ENCODE measurements at regions not wholly inside any gene's neighbourhood (a gene's known extent, or its start where the extent isn't known, plus 50 kb on each side); places are given as distances from the start of the nearest gene placed in this dataset.
"Not testable (repeated sequence)": the region's sequence is repeated elsewhere in the genome, so short reads cannot be mapped to it uniquely, and the experiment has no call there.

- no peaks in the 10 kb centered on the region for H3K27me3 ChIP-seq (ENCODE audit: control insufficient read depth in 2 of 2, insufficient read depth in 2 of 2, low read length in 2 of 2)
- no peak overlapping the region for H3K4me3 ChIP-seq (ENCODE audit: low read length in 2 of 2)
- no peaks in the 10 kb centered on the region for H3K4me1 ChIP-seq (ENCODE audit: control insufficient read depth in 2 of 2, insufficient read depth in 2 of 2, low read length in 2 of 2)
Observed at GRCh38 chr2:163949693-163950092, 213.9 kb upstream of the FIGN start.

GRCh38 chr2:163944347-163944737, 208.5 kb upstream of the FIGN start:
- Histone ChIP-seq H3K9ac (ENCODE audit: low read depth in 1 of 2, low read length in 2 of 2) (no peak overlapping the region), H3K4me3 (ENCODE audit: low read length in 2 of 2) (no peak overlapping the region), H3K36me3 (ENCODE audit: control insufficient read depth in 2 of 2, insufficient read depth in 2 of 2, low read length in 2 of 2) (no peaks in the 10 kb centered on the region), H3K27ac (ENCODE audit: low read depth in 2 of 2, low read length in 2 of 2) (no peak overlapping the region), H3K27me3 (ENCODE audit: control insufficient read depth in 2 of 2, insufficient read depth in 2 of 2, low read length in 2 of 2) (no peaks in the 10 kb centered on the region), H3K4me1 (ENCODE audit: control insufficient read depth in 2 of 2, insufficient read depth in 2 of 2, low read length in 2 of 2) (no peaks in the 10 kb centered on the region), H3K9me3 (ENCODE audit: control insufficient read depth in 2 of 2, low read length in 2 of 2) (no peaks in the 10 kb centered on the region)

More at GRCh38 chr2:163949693-163950092, 213.9 kb upstream of the FIGN start:
- Histone ChIP-seq H3K27ac (ENCODE audit: low read depth in 2 of 2, low read length in 2 of 2) (no peak overlapping the region), H3K9me3 (ENCODE audit: control insufficient read depth in 2 of 2, low read length in 2 of 2) (no peaks in the 10 kb centered on the region), H3K36me3 (ENCODE audit: control insufficient read depth in 2 of 2, insufficient read depth in 2 of 2, low read length in 2 of 2) (no peaks in the 10 kb centered on the region), H3K9ac (ENCODE audit: low read depth in 1 of 2, low read length in 2 of 2) (no peak overlapping the region)

GRCh38 chr2:163943403-163944346, 207.9 kb upstream of the FIGN start:
- no peak overlapping the region for H3K27ac ChIP-seq (ENCODE audit: low read depth in 2 of 2, low read length in 2 of 2)
- no peaks in the 10 kb centered on the region for H3K4me1 ChIP-seq (ENCODE audit: control insufficient read depth in 2 of 2, insufficient read depth in 2 of 2, low read length in 2 of 2)
- H3K9me3 ChIP-seq (ENCODE audit: control insufficient read depth in 2 of 2, low read length in 2 of 2) = no peaks in the 10 kb centered on the region
- no peaks in the 10 kb centered on the region for H3K36me3 ChIP-seq (ENCODE audit: control insufficient read depth in 2 of 2, insufficient read depth in 2 of 2, low read length in 2 of 2)
- no peak overlapping the region for H3K9ac ChIP-seq (ENCODE audit: low read depth in 1 of 2, low read length in 2 of 2)
- no peaks in the 10 kb centered on the region for H3K27me3 ChIP-seq (ENCODE audit: control insufficient read depth in 2 of 2, insufficient read depth in 2 of 2, low read length in 2 of 2)
- H3K4me3 ChIP-seq (ENCODE audit: low read length in 2 of 2) = no peak overlapping the region

- Histone ChIP-seq H3K9me3 (ENCODE audit: control insufficient read depth in 2 of 2, low read length in 2 of 2) (no peaks in the 10 kb centered on the region), H3K27ac (ENCODE audit: low read depth in 2 of 2, low read length in 2 of 2) (no peak overlapping the region), H3K4me1 (ENCODE audit: control insufficient read depth in 2 of 2, insufficient read depth in 2 of 2, low read length in 2 of 2) (no peaks in the 10 kb centered on the region), H3K27me3 (ENCODE audit: control insufficient read depth in 2 of 2, insufficient read depth in 2 of 2, low read length in 2 of 2) (no peaks in the 10 kb centered on the region), H3K36me3 (ENCODE audit: control insufficient read depth in 2 of 2, insufficient read depth in 2 of 2, low read length in 2 of 2) (no peaks in the 10 kb centered on the region), H3K9ac (ENCODE audit: low read depth in 1 of 2, low read length in 2 of 2) (no peak overlapping the region), H3K4me3 (ENCODE audit: low read length in 2 of 2) (no peak overlapping the region)
Observed at GRCh38 chr2:163934131-163934530, 198.3 kb upstream of the FIGN start.

GRCh38 chr2:163919717-163920116, 183.9 kb upstream of the FIGN start:
- no peak overlapping the region for H3K4me3 ChIP-seq (ENCODE audit: low read length in 2 of 2)
- H3K4me1 ChIP-seq (ENCODE audit: control insufficient read depth in 2 of 2, insufficient read depth in 2 of 2, low read length in 2 of 2) = no peaks in the 10 kb centered on the region
- H3K27me3 ChIP-seq (ENCODE audit: control insufficient read depth in 2 of 2, insufficient read depth in 2 of 2, low read length in 2 of 2) = no peaks in the 10 kb centered on the region
- H3K9me3 ChIP-seq (ENCODE audit: control insufficient read depth in 2 of 2, low read length in 2 of 2) = no peaks in the 10 kb centered on the region
- no peaks in the 10 kb centered on the region for H3K36me3 ChIP-seq (ENCODE audit: control insufficient read depth in 2 of 2, insufficient read depth in 2 of 2, low read length in 2 of 2)
- no peak overlapping the region for H3K9ac ChIP-seq (ENCODE audit: low read depth in 1 of 2, low read length in 2 of 2)
- no peak overlapping the region for H3K27ac ChIP-seq (ENCODE audit: low read depth in 2 of 2, low read length in 2 of 2)

GRCh38 chr2:163914486-163914885, 178.7 kb upstream of the FIGN start:
- H3K27me3 ChIP-seq (ENCODE audit: control insufficient read depth in 2 of 2, insufficient read depth in 2 of 2, low read length in 2 of 2); H3K36me3 ChIP-seq (ENCODE audit: control insufficient read depth in 2 of 2, insufficient read depth in 2 of 2, low read length in 2 of 2); H3K4me3 ChIP-seq (ENCODE audit: low read length in 2 of 2); H3K9me3 ChIP-seq (ENCODE audit: control insufficient read depth in 2 of 2, low read length in 2 of 2); H3K9ac ChIP-seq (ENCODE audit: low read depth in 1 of 2, low read length in 2 of 2); H3K27ac ChIP-seq (ENCODE audit: low read depth in 2 of 2, low read length in 2 of 2); H3K4me1 ChIP-seq (ENCODE audit: control insufficient read depth in 2 of 2, insufficient read depth in 2 of 2, low read length in 2 of 2): not testable (repeated sequence)

GRCh38 chr2:163913532-163913944, 177.7 kb upstream of the FIGN start:
- H3K9me3 ChIP-seq (ENCODE audit: control insufficient read depth in 2 of 2, low read length in 2 of 2); H3K4me1 ChIP-seq (ENCODE audit: control insufficient read depth in 2 of 2, insufficient read depth in 2 of 2, low read length in 2 of 2); H3K9ac ChIP-seq (ENCODE audit: low read depth in 1 of 2, low read length in 2 of 2); H3K36me3 ChIP-seq (ENCODE audit: control insufficient read depth in 2 of 2, insufficient read depth in 2 of 2, low read length in 2 of 2); H3K27me3 ChIP-seq (ENCODE audit: control insufficient read depth in 2 of 2, insufficient read depth in 2 of 2, low read length in 2 of 2); H3K27ac ChIP-seq (ENCODE audit: low read depth in 2 of 2, low read length in 2 of 2); H3K4me3 ChIP-seq (ENCODE audit: low read length in 2 of 2): not testable (repeated sequence)

- H3K27ac ChIP-seq (ENCODE audit: low read depth in 2 of 2, low read length in 2 of 2) = no peak overlapping the region
- H3K4me1 ChIP-seq (ENCODE audit: control insufficient read depth in 2 of 2, insufficient read depth in 2 of 2, low read length in 2 of 2) = no peaks in the 10 kb centered on the region
- H3K9ac ChIP-seq (ENCODE audit: low read depth in 1 of 2, low read length in 2 of 2) = no peak overlapping the region
- H3K27me3 ChIP-seq (ENCODE audit: control insufficient read depth in 2 of 2, insufficient read depth in 2 of 2, low read length in 2 of 2) = no peaks in the 10 kb centered on the region
- no peak overlapping the region for H3K4me3 ChIP-seq (ENCODE audit: low read length in 2 of 2)
- no peaks in the 10 kb centered on the region for H3K9me3 ChIP-seq (ENCODE audit: control insufficient read depth in 2 of 2, low read length in 2 of 2)
- H3K36me3 ChIP-seq (ENCODE audit: control insufficient read depth in 2 of 2, insufficient read depth in 2 of 2, low read length in 2 of 2) = no peaks in the 10 kb centered on the region
Observed at GRCh38 chr2:163909411-163910080, 173.7 kb upstream of the FIGN start.

GRCh38 chr2:163906410-163906809, 170.6 kb upstream of the FIGN start:
- Histone ChIP-seq H3K9ac (ENCODE audit: low read depth in 1 of 2, low read length in 2 of 2) (no peak overlapping the region), H3K36me3 (ENCODE audit: control insufficient read depth in 2 of 2, insufficient read depth in 2 of 2, low read length in 2 of 2) (no peaks in the 10 kb centered on the region), H3K27me3 (ENCODE audit: control insufficient read depth in 2 of 2, insufficient read depth in 2 of 2, low read length in 2 of 2) (no peaks in the 10 kb centered on the region), H3K4me1 (ENCODE audit: control insufficient read depth in 2 of 2, insufficient read depth in 2 of 2, low read length in 2 of 2) (no peaks in the 10 kb centered on the region), H3K4me3 (ENCODE audit: low read length in 2 of 2) (no peak overlapping the region), H3K9me3 (ENCODE audit: control insufficient read depth in 2 of 2, low read length in 2 of 2) (no peaks in the 10 kb centered on the region), H3K27ac (ENCODE audit: low read depth in 2 of 2, low read length in 2 of 2) (no peak overlapping the region)

GRCh38 chr2:163897799-163898198, 162.0 kb upstream of the FIGN start:
- Histone ChIP-seq H3K27me3 (ENCODE audit: control insufficient read depth in 2 of 2, insufficient read depth in 2 of 2, low read length in 2 of 2) (no peaks in the 10 kb centered on the region), H3K9me3 (ENCODE audit: control insufficient read depth in 2 of 2, low read length in 2 of 2) (no peaks in the 10 kb centered on the region), H3K9ac (ENCODE audit: low read depth in 1 of 2, low read length in 2 of 2) (no peak overlapping the region), H3K27ac (ENCODE audit: low read depth in 2 of 2, low read length in 2 of 2) (no peak overlapping the region), H3K36me3 (ENCODE audit: control insufficient read depth in 2 of 2, insufficient read depth in 2 of 2, low read length in 2 of 2) (no peaks in the 10 kb centered on the region), H3K4me3 (ENCODE audit: low read length in 2 of 2) (no peak overlapping the region), H3K4me1 (ENCODE audit: control insufficient read depth in 2 of 2, insufficient read depth in 2 of 2, low read length in 2 of 2) (no peaks in the 10 kb centered on the region)
